ENCODE measurements at regions not wholly inside any gene's neighbourhood (a gene's known extent, or its start where the extent isn't known, plus 50 kb on each side); places are given as distances from the start of the nearest gene placed in this dataset.
"Not testable (repeated sequence)": the region's sequence is repeated elsewhere in the genome, so short reads cannot be mapped to it uniquely, and the experiment has no call there.

- no peak for DNase-seq
Observed at GRCh38 chr13:87398047-87398446, 273.1 kb upstream of the SLITRK5 start.

- DNase-seq: no peak
Observed at GRCh38 chr13:87403748-87404432, 267.3 kb upstream of the SLITRK5 start.

- no peak for DNase-seq
Observed at GRCh38 chr13:87426742-87427141, 244.4 kb upstream of the SLITRK5 start.

GRCh38 chr13:87444135-87444534 is 227.0 kb upstream of the SLITRK5 start:
- no peak for DNase-seq

- no peak for DNase-seq
Observed at GRCh38 chr13:87452281-87452680, 218.9 kb upstream of the SLITRK5 start.

GRCh38 chr13:87453244-87453643 is 217.9 kb upstream of the SLITRK5 start:
- DNase-seq: peak; percentile 30

GRCh38 chr13:87459419-87459818 is 211.8 kb upstream of the SLITRK5 start:
- DNase-seq: no peak

GRCh38 chr13:87497426-87497825 is 173.7 kb upstream of the SLITRK5 start:
- DNase-seq: no peak

- no peak for DNase-seq
Observed at GRCh38 chr13:87498681-87499080, 172.5 kb upstream of the SLITRK5 start.

- DNase-seq: no peak
Observed at GRCh38 chr13:87524775-87525174, 146.4 kb upstream of the SLITRK5 start.

GRCh38 chr13:87533776-87534175 is 137.4 kb upstream of the SLITRK5 start:
- no peak for DNase-seq

- DNase-seq: no peak
Observed at GRCh38 chr13:87535911-87536310, 135.3 kb upstream of the SLITRK5 start.

- no peak for DNase-seq
Observed at GRCh38 chr13:87536499-87536898, 134.7 kb upstream of the SLITRK5 start.

GRCh38 chr13:87536899-87537298 is 134.3 kb upstream of the SLITRK5 start:
- no peak for DNase-seq

- DNase-seq: no peak
Observed at GRCh38 chr13:87537951-87538350, 133.2 kb upstream of the SLITRK5 start.

GRCh38 chr13:87538366-87539052 is 132.7 kb upstream of the SLITRK5 start:
- no peak for DNase-seq

- DNase-seq: no peak
Observed at GRCh38 chr13:87553142-87553541, 118.0 kb upstream of the SLITRK5 start.

- no peak for DNase-seq
Observed at GRCh38 chr13:87554045-87554444, 117.1 kb upstream of the SLITRK5 start.

- no peak for DNase-seq
Observed at GRCh38 chr13:87557788-87558187, 113.4 kb upstream of the SLITRK5 start.

GRCh38 chr13:87561580-87561979 is 109.6 kb upstream of the SLITRK5 start:
- not testable (repeated sequence) for DNase-seq

GRCh38 chr13:87570669-87571068 is 100.5 kb upstream of the SLITRK5 start:
- DNase-seq: no peak

GRCh38 chr13:87582399-87582798 is 88.8 kb upstream of the SLITRK5 start:
- DNase-seq: no peak

GRCh38 chr13:87590518-87590917 is 80.7 kb upstream of the SLITRK5 start:
- no peak for DNase-seq

- DNase-seq: not testable (repeated sequence)
Observed at GRCh38 chr13:87604437-87604836, 66.7 kb upstream of the SLITRK5 start.

- DNase-seq: no peak
Observed at GRCh38 chr13:87607266-87607665, 63.9 kb upstream of the SLITRK5 start.

All from NCI-H1694 treated with DMSO at 0.1 percent for 48 hours (cell line).